OCI-LY7 (cell line): ENCODE measurements at regions not wholly inside any gene's neighbourhood (a gene's known extent, or its start where the extent isn't known, plus 50 kb on each side); places are given as distances from the start of the nearest gene placed in this dataset.

Experiments used
- BruUV-seq: library from RNA; stranded (reverse); fragments of 400-500 nt; replicated peaks from 2 replicates; lab custom pipeline; 2021; lab: Mats Ljungman, UMichigan
- CTCF ChIA-PET: fragments of 300-600 bp; sonication (Branson Sonifier 250); formaldehyde crosslinking; loops from one replicate; lab custom pipeline; 2022; ENCODE audit warnings: antibody characterized with exemption; ENCODE audit not compliant: unreplicated experiment; lab: Charles Lee
- POLR2A ChIA-PET: fragments of 300-600 bp; sonication (Branson Sonifier 250); formaldehyde crosslinking; loops from one replicate; lab custom pipeline; 2022; ENCODE audit warnings: antibody characterized with exemption; lab: Charles Lee
- DNase-seq: peaks from one replicate; pipeline ENCODE4 v3.0.0-alpha.2; 2015; ENCODE audit warnings: low spot score
- H2AFZ ChIP-seq: fragments of 200-600 bp; sonication (generic), shearing (Covaris generic); 2 replicates; pipeline ENCODE4 v1.6.1; 2014; ENCODE audit warnings: mild to moderate bottlenecking, antibody characterized with exemption, low read length, moderate library complexity
- H3K27ac ChIP-seq: fragments of 200-600 bp; sonication (generic); 2 replicates; pipeline ENCODE4 v1.5.1; 2014; ENCODE audit warnings: mixed run types, low read depth, mild to moderate bottlenecking, moderate library complexity, low read length, inconsistent platforms; ENCODE audit not compliant: poor library complexity, severe bottlenecking
- H3K36me3 ChIP-seq: fragments of 200-600 bp; sonication (generic); 2 replicates; pipeline ENCODE4 v1.6.1; 2014; ENCODE audit warnings: mild to moderate bottlenecking, antibody characterized with exemption, low read length, moderate library complexity, mixed read lengths; ENCODE audit not compliant: insufficient read depth
- H3K4me1 ChIP-seq: fragments of 200-600 bp; sonication (generic); 2 replicates; pipeline ENCODE4 v1.5.1; 2014; ENCODE audit warnings: mild to moderate bottlenecking, low read length; ENCODE audit not compliant: insufficient read depth, poor library complexity, severe bottlenecking
- H3K4me2 ChIP-seq: fragments of 200-600 bp; sonication (generic); 2 replicates; pipeline ENCODE4 v1.6.1; 2014; ENCODE audit warnings: mild to moderate bottlenecking, low read length
- H3K4me3 ChIP-seq: fragments of 200-600 bp; sonication (generic); 2 replicates; pipeline ENCODE4 v1.5.1; 2014; ENCODE audit warnings: mild to moderate bottlenecking, low read depth, low read length; ENCODE audit not compliant: poor library complexity, severe bottlenecking
- H3K79me2 ChIP-seq: fragments of 200-600 bp; sonication (generic); 2 replicates; pipeline ENCODE4 v1.6.1; 2016; ENCODE audit warnings: low read depth, mild to moderate bottlenecking, low read length, moderate library complexity, mixed read lengths; ENCODE audit not compliant: insufficient read depth
- H3K9me2 ChIP-seq: fragments of 200-600 bp; sonication (generic); 2 replicates; pipeline ENCODE4 v1.6.1; 2016; ENCODE audit warnings: mild to moderate bottlenecking, low read length, mixed read lengths; ENCODE audit not compliant: insufficient read depth
- H3K9me3 ChIP-seq: fragments of 200-600 bp; sonication (generic); 2 replicates; pipeline ENCODE4 v1.6.1; 2014; ENCODE audit warnings: mild to moderate bottlenecking, mixed run types, low read length, mixed read lengths
- H4K20me1 ChIP-seq: fragments of 200-600 bp; sonication (generic); 2 replicates; pipeline ENCODE4 v1.6.1; 2014; ENCODE audit warnings: mild to moderate bottlenecking, antibody characterized with exemption, low read length, moderate library complexity, mixed read lengths; ENCODE audit not compliant: insufficient read depth
- CTCF ChIP-seq: fragments of 200-600 bp; sonication (generic); conservative IDR thresholded peaks from 2 replicates; pipeline ENCODE4 v1.5.1; 2014; ENCODE audit warnings: mild to moderate bottlenecking, antibody characterized with exemption, low read length, moderate library complexity, mixed read lengths
- EZH2phosphoT487 ChIP-seq: fragments of 200-600 bp; sonication (generic); IDR thresholded peaks from 2 replicates; pipeline ENCODE4 v1.6.1; 2018; ENCODE audit warnings: low read depth, borderline replicate concordance, mild to moderate bottlenecking, mixed run types, antibody characterized with exemption, low read length, moderate library complexity, mixed read lengths
- intact Hi-C: fragments of 100-400 bp; cut with micrococcal nuclease; formaldehyde crosslinking; loops from one replicate; pipeline ENCODE4 v1.10.0; 2022; ENCODE audit not compliant: unreplicated experiment

- CTCF ChIA-PET = no interaction called here
- H2AFZ ChIP-seq = no peak overlapping the region
- BruUV-seq = no TSS peak
Measured at GRCh38 chr21:28228636-28228995, 764.1 kb downstream of the LTN1 start.

GRCh38 chr21:28227881-28228635 is 764.6 kb downstream of the LTN1 start:
- TF ChIP-seq CTCF (no peak), EZH2phosphoT487 (no peak)
- ChIA-PET POLR2A (no interaction called here), CTCF (no interaction called here)
- Histone ChIP-seq H3K27ac (no peak overlapping the region), H2AFZ (no peak overlapping the region), H3K36me3 (no peaks in the 10 kb centered on the region), H3K4me3 (no peak overlapping the region), H4K20me1 (no peaks in the 10 kb centered on the region), H3K79me2 (no peaks in the 10 kb centered on the region), H3K9me2 (no peaks in the 10 kb centered on the region), H3K9me3 (no peaks in the 10 kb centered on the region), H3K4me2 (no peak overlapping the region), H3K4me1 (no peaks in the 10 kb centered on the region)
- DNase-seq = no peak
- no TSS peak for BruUV-seq
- intact Hi-C loops = no loop called here

More at GRCh38 chr21:28228636-28228995, 764.1 kb downstream of the LTN1 start:
- Histone ChIP-seq H3K4me3 (no peak overlapping the region), H3K36me3 (no peaks in the 10 kb centered on the region), H3K4me1 (no peaks in the 10 kb centered on the region), H3K9me3 (no peaks in the 10 kb centered on the region), H3K9me2 (no peaks in the 10 kb centered on the region), H3K4me2 (no peak overlapping the region), H3K79me2 (no peaks in the 10 kb centered on the region), H3K27ac (no peak overlapping the region), H4K20me1 (no peaks in the 10 kb centered on the region)
- POLR2A ChIA-PET = no interaction called here
- intact Hi-C loops = no loop called here
- no peak for DNase-seq
- TF ChIP-seq EZH2phosphoT487 = no peak
- no peak for TF ChIP-seq CTCF

GRCh38 chr21:28226563-28226962 is 766.1 kb downstream of the LTN1 start:
- no peaks in the 10 kb centered on the region for H3K36me3 ChIP-seq

More at GRCh38 chr21:28226563-28226962, 766.1 kb downstream of the LTN1 start:
- ChIA-PET CTCF (no interaction called here), POLR2A (no interaction called here)
- TF ChIP-seq CTCF (no peak), EZH2phosphoT487 (no peak)
- Histone ChIP-seq H3K27ac (no peak overlapping the region), H3K4me3 (no peak overlapping the region), H3K9me3 (no peaks in the 10 kb centered on the region), H3K4me1 (no peaks in the 10 kb centered on the region), H2AFZ (no peak overlapping the region), H3K9me2 (no peaks in the 10 kb centered on the region), H3K79me2 (no peaks in the 10 kb centered on the region), H4K20me1 (no peaks in the 10 kb centered on the region), H3K4me2 (no peak overlapping the region)
- intact Hi-C loops = no loop called here
- no TSS peak for BruUV-seq
- DNase-seq = no peak
